CD4-positive, alpha-beta T cell (primary cell): ENCODE measurements at regions not wholly inside any gene's neighbourhood (a gene's known extent, or its start where the extent isn't known, plus 50 kb on each side); places are given as distances from the start of the nearest gene placed in this dataset.

Source experiments
- ATAC-seq: fragments of 200-7000 bp; cut with Tn5 transposase; one replicate; pipeline ENCODE4 v1.10.0; 2022; ENCODE audit warnings: mild to moderate bottlenecking; ENCODE audit not compliant: poor library complexity
- CTCF ChIA-PET: fragments of 350-600 bp; sonication (Branson Sonifier 250); formaldehyde crosslinking; loops from one replicate; lab custom pipeline; 2021; ENCODE audit warnings: antibody characterized with exemption, inconsistent platforms; lab: Charles Lee
- POLR2A ChIA-PET: fragments of 350-600 bp; sonication (Branson Sonifier 250); formaldehyde crosslinking; loops from one replicate; lab custom pipeline; 2021; ENCODE audit warnings: antibody characterized with exemption, inconsistent platforms; lab: Charles Lee
- DNase-seq, 14 experiments: peaks; one replicate each; pipeline ENCODE4 v3.0.0-alpha.2; 2013 to 2020; ENCODE audit warnings: mixed read lengths in 2 of 14
- H3K27ac ChIP-seq, 2 donors: one replicate each; pipeline versions ENCODE4 v1.5.1 to v1.7.0; 2013; ENCODE audit warnings: low read length in 2 of 2, low read depth in 1 of 2, mild to moderate bottlenecking in 1 of 2
- H3K27me3 ChIP-seq, 2 experiments: 1 replicate in 1 of 2; 2 replicates in 1 of 2; pipeline versions ENCODE4 v1.6.1 to v1.7.0; 2013; ENCODE audit warnings: low read length in 2 of 2, control low read depth in 1 of 2, mild to moderate bottlenecking in 1 of 2, moderate library complexity in 1 of 2; ENCODE audit not compliant: insufficient read depth in 2 of 2, control insufficient read depth in 1 of 2
- H3K36me3 ChIP-seq: one replicate; pipeline ENCODE4 v1.6.1; 2013; ENCODE audit warnings: low read length, control low read depth; ENCODE audit not compliant: insufficient read depth
- H3K4me1 ChIP-seq: one replicate; pipeline ENCODE4 v1.6.1; 2013; ENCODE audit warnings: low read length, control low read depth; ENCODE audit not compliant: insufficient read depth
- H3K4me3 ChIP-seq: one replicate; pipeline ENCODE4 v1.5.1; 2013; ENCODE audit warnings: mild to moderate bottlenecking, low read length, moderate library complexity
- H3K9me3 ChIP-seq, 2 experiments: 1 replicate in 1 of 2; 2 replicates in 1 of 2; pipeline versions ENCODE4 v1.6.1 to v1.7.0; 2013; ENCODE audit warnings: low read length in 2 of 2, mild to moderate bottlenecking in 2 of 2, control low read depth in 1 of 2, moderate library complexity in 1 of 2; ENCODE audit not compliant: control insufficient read depth in 1 of 2, insufficient read depth in 1 of 2
- H3K27ac Mint-ChIP-seq: one replicate; pipeline ENCODE4 v1.8.0; 2020; ENCODE audit warnings: mixed read lengths
- H3K27me3 Mint-ChIP-seq: one replicate; pipeline ENCODE4 v1.8.0; 2021; ENCODE audit warnings: mixed read lengths
- H3K36me3 Mint-ChIP-seq: one replicate; pipeline ENCODE4 v1.8.0; 2021; ENCODE audit warnings: low read depth, mixed read lengths
- H3K4me1 Mint-ChIP-seq: one replicate; pipeline ENCODE4 v1.8.0; 2021; ENCODE audit warnings: low read depth, mixed read lengths
- H3K4me3 Mint-ChIP-seq: one replicate; pipeline ENCODE4 v1.8.0; 2020; ENCODE audit warnings: mild to moderate bottlenecking, mixed read lengths
- H3K9me3 Mint-ChIP-seq: one replicate; pipeline ENCODE4 v1.8.0; 2020; ENCODE audit warnings: mixed read lengths
- CTCF ChIP-seq: fragments of 200-600 bp; IDR thresholded peaks from one replicate; pipeline ENCODE4 v1.8.0; 2022; ENCODE audit warnings: antibody characterized with exemption, mild to moderate bottlenecking
- intact Hi-C, 2 experiments: fragments of 100-400 bp; cut with DNase I in 1 of 2; cut with micrococcal nuclease in 1 of 2; formaldehyde crosslinking; loops; one replicate each; pipeline versions ENCODE4 v1.15.1 to v1.9.0; 2023 to 2025; cut with DNase I, micrococcal nuclease

DNA sequence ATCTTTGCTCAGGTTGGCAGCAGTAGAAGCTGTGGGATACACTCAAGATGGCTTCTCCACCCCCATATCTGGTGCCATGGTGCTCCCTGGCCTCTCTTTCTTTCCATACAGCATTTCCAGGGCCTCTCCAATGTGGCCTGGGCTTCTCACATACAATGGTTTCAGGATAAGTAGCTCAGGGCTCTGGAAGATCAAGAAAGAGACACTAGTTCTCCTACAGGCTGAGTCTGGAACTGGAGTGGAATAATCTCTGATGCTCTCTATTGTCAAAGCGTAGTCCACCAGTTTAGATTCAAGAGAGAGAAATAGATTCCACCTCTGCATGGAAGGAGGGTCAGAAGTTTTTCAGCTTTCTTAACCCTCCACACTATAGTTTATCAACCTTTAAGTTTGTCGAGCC, 138.2 kb upstream of the AADAT start:
- H3K27ac Mint-ChIP-seq: no peak overlapping the region
- CTCF ChIA-PET: no interaction called here
- no peak overlapping the region for H3K4me3 ChIP-seq
- H3K9me3 ChIP-seq: no peaks in the 10 kb centered on the region
- no peaks in the 10 kb centered on the region for H3K27me3 Mint-ChIP-seq
- TF ChIP-seq CTCF: no peak
- no peaks in the 10 kb centered on the region for H3K36me3 Mint-ChIP-seq
- no peaks in the 10 kb centered on the region for H3K9me3 Mint-ChIP-seq
- POLR2A ChIA-PET: no interaction called here
- intact Hi-C loops: no loop called here
- no peak overlapping the region for H3K27ac ChIP-seq
- H3K4me1 Mint-ChIP-seq: no peaks in the 10 kb centered on the region
- H3K27me3 ChIP-seq: no peaks in the 10 kb centered on the region
- no peaks in the 10 kb centered on the region for H3K36me3 ChIP-seq
- H3K4me1 ChIP-seq: no peaks in the 10 kb centered on the region
- H3K4me3 Mint-ChIP-seq: no peak overlapping the region
- DNase-seq (no peak), ATAC-seq (no peak)

DNA sequence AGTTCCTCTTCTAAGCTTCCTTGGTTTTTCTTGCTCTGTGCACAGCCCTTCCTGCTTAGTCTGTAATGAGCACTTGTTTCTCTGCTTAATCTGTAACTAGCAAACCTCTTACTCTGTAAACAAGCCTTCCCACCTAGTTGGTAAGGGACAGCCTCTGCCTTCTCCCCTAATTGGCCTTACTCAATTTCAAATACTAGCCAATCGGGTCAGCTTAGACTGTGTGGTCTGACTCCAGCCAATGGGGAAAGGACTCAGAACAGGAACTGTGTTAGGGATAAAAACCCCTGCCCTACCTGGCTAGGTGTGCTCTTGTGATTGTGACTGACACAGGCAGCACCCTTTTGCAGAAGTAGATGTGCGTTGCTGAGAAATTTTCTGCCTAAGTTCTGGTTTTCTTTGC, 136.5 kb upstream of the AADAT start:
- no peak overlapping the region for H3K4me3 ChIP-seq
- H3K27ac ChIP-seq: no peak overlapping the region
- TF ChIP-seq CTCF: no peak
- ChIA-PET POLR2A (no interaction called here), CTCF (no interaction called here)
- H3K4me1 ChIP-seq: no peaks in the 10 kb centered on the region
- no peaks in the 10 kb centered on the region for H3K36me3 ChIP-seq
- no peaks in the 10 kb centered on the region for H3K27me3 ChIP-seq
- H3K27me3 Mint-ChIP-seq: no peaks in the 10 kb centered on the region
- H3K36me3 Mint-ChIP-seq: no peaks in the 10 kb centered on the region
- intact Hi-C loops: no loop called here
- H3K9me3 Mint-ChIP-seq: peaks cover 6% of the 10 kb centered on the region
- ATAC-seq (no peak), DNase-seq (no peak)
- H3K4me3 Mint-ChIP-seq: no peak overlapping the region
- no peaks in the 10 kb centered on the region for H3K4me1 Mint-ChIP-seq
- no peaks in the 10 kb centered on the region for H3K9me3 ChIP-seq
- no peak overlapping the region for H3K27ac Mint-ChIP-seq

DNA sequence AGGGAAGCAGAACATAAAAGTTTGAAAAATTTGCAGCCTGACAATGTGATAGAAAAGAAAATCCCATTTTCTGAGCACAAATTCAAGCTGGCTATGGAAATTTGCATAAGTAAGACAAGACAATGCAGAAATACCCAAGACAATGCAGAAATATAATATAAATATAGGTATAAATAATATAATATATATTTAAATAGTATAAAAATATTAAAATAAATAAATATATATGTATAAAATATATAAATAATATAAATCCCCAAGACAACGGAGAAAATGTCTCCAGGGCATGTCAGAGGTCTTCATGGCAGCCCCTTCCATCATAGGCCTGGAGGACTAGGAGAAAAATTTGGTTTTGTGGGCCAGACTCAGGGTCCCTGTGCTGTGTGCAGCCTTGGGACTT, 125.0 kb upstream of the AADAT start:
- H3K9me3 ChIP-seq: peaks cover 12 to 16% of the 10 kb centered on the region in 2 experiments
- peaks cover 14% of the 10 kb centered on the region for H3K9me3 Mint-ChIP-seq
- intact Hi-C loops: no loop called here
- ChIA-PET POLR2A (no interaction called here), CTCF (no interaction called here)
- H3K27me3 Mint-ChIP-seq: no peaks in the 10 kb centered on the region
- no peak for ATAC-seq
- no peak overlapping the region for H3K4me3 Mint-ChIP-seq
- TF ChIP-seq CTCF: no peak
- H3K27ac ChIP-seq: no peak overlapping the region
- DNase-seq: no peak
- H3K27me3 ChIP-seq: no peaks in the 10 kb centered on the region
- no peak overlapping the region for H3K4me3 ChIP-seq
- H3K27ac Mint-ChIP-seq: no peak overlapping the region
- H3K36me3 ChIP-seq: no peaks in the 10 kb centered on the region
- H3K36me3 Mint-ChIP-seq: no peaks in the 10 kb centered on the region
- no peaks in the 10 kb centered on the region for H3K4me1 Mint-ChIP-seq
- no peaks in the 10 kb centered on the region for H3K4me1 ChIP-seq
